ENCODE measurements at regions not wholly inside any gene's neighbourhood (a gene's known extent, or its start where the extent isn't known, plus 50 kb on each side); places are given as distances from the start of the nearest gene placed in this dataset.
A peak's percentile ranks its signal among the peaks of the same experiment; 100 is the strongest.

DNA sequence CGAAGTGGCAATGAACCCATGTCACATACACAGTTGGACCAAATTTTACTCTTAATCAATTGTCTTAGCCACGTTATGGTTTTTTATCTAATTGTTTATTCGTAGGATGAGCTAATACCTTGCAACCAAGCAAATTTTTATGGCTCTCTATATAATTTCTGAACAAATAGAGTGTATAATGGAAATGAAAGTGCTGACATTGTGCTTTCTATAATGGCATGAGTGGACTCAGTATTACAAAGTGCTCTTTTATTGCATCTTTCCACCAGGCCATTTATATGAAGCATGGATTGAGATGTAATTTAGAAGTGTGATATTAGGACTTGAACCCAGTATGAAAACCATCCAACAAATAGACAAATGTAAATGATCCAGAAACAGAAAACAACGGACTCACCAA is 1096.0 kb downstream of the DTWD2 start:
- TF ChIP-seq, protein P1, sequence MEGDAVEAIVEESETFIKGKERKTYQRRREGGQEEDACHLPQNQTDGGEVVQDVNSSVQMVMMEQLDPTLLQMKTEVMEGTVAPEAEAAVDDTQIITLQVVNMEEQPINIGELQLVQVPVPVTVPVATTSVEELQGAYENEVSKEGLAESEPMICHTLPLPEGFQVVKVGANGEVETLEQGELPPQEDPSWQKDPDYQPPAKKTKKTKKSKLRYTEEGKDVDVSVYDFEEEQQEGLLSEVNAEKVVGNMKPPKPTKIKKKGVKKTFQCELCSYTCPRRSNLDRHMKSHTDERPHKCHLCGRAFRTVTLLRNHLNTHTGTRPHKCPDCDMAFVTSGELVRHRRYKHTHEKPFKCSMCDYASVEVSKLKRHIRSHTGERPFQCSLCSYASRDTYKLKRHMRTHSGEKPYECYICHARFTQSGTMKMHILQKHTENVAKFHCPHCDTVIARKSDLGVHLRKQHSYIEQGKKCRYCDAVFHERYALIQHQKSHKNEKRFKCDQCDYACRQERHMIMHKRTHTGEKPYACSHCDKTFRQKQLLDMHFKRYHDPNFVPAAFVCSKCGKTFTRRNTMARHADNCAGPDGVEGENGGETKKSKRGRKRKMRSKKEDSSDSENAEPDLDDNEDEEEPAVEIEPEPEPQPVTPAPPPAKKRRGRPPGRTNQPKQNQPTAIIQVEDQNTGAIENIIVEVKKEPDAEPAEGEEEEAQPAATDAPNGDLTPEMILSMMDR (IDR thresholded peaks at IDR 0.05) = no peak
- TF ChIP-seq POLR2A (IDR thresholded peaks at IDR 0.05) = no peak
- H3K27ac ChIP-seq = no peak overlapping the region
- DNase-seq = no peak
- intact Hi-C loops (cut with DNase I) = no loop called here
- H3K4me1 ChIP-seq = no peaks in the 10 kb centered on the region
- no peak overlapping the region for H3K4me3 ChIP-seq (replicated peaks in 1 of 3)
- H3K27me3 ChIP-seq = no peaks in the 10 kb centered on the region
- 89 to 90% methylated on average over 4 of the region's 4 CpGs for WGBS, 2 donors
- H3K9me3 ChIP-seq = no peaks in the 10 kb centered on the region
- H3K36me3 ChIP-seq = no peaks in the 10 kb centered on the region

DNA sequence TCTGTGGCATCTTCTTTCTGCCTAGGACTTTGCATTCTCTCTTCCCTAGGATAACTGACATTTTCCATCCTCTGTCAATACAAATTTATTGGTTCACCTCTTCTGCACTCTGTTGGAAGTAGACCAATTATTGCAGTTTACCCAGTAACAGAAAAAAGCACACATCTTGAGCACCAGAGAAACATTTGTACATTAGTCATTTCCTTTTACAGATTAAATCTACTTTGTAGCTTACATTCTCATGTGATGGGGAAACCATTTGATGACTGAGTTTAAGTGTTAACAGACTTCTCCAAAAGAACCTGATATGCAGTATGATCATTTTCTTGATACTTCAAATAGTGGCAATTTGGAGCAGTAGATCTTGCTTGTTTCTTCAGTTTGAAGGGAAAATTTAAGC is 1098.8 kb downstream of the DTWD2 start:
- no peaks in the 10 kb centered on the region for H3K36me3 ChIP-seq
- H3K27ac ChIP-seq = no peak overlapping the region
- H3K27me3 ChIP-seq = no peaks in the 10 kb centered on the region
- no peaks in the 10 kb centered on the region for H3K9me3 ChIP-seq
- no peaks in the 10 kb centered on the region for H3K4me1 ChIP-seq
- DNase-seq = no peak
- intact Hi-C loops (cut with DNase I) = no loop called here
- no peak overlapping the region for H3K4me3 ChIP-seq (replicated peaks in 1 of 3)
- TF ChIP-seq POLR2A (IDR thresholded peaks at IDR 0.05) = no peak
- TF ChIP-seq, protein P1 (IDR thresholded peaks at IDR 0.05) = no peak

DNA sequence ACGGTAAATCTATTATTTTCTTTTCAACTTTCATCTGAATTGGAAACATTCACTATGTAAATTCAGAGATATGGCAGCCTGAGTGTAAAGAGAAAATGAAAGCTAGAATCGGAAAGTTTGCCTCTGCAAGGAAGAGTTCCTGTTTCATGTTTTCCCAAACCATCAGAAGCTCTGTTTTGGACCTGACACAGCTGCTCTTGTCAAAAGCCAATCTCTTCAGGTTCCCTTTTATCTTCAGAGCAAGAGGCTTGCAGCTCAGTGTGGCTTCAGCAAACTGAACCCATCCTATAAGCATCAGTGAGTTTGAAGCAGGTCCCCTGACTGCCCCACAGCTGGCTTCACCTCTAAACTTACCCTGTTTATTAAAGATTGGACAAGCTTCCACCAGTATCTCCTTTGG is 1099.7 kb downstream of the DTWD2 start:
- DNase-seq = no peak
- H3K4me1 ChIP-seq = no peaks in the 10 kb centered on the region
- TF ChIP-seq, protein P1 (IDR thresholded peaks at IDR 0.05) = no peak
- no peak for TF ChIP-seq POLR2A (IDR thresholded peaks at IDR 0.05)

DNA sequence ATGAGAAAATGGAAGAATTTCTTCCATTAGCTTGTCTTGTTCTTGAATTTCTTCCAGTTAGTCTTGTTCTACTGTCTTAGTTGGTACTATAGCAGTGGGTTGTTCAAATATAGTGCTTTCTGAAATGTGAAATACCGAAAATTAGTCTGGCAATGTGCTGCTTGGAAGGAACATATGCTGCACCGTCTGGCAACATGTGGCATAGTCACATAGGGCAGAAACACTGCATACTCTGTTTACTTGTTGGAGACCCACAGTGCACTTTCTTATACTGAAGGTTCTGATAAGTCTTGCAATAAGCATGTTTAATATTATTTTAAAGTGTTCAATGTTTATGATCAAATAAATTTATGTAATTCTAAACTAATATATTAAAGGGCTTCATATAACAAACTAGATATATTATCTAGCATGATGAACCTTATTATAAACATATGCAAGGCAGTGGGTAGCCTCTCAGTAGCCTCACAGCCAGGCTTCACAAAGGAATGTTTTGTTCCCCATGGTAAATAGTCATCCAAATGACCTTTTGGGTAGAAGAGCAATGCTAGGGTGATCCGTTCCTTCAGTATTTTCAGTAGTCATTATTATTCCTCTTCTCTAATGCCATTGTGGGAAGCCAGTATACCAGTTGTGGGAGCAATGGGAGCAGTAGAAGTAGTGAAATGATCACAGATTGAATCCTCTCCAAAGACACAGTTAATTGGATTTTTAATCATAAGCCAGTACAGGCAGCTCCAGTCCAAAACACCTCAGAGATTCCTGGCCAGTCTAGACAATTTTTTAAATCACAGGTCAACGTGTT is 1106.7 kb downstream of the DTWD2 start:
- intact Hi-C loops (cut with DNase I) = no loop called here
- Histone ChIP-seq H3K36me3 (no peaks in the 10 kb centered on the region), H3K4me1 (no peaks in the 10 kb centered on the region), H3K27me3 (no peaks in the 10 kb centered on the region), H3K27ac (no peak overlapping the region), H3K9me3 (no peaks in the 10 kb centered on the region), H3K4me3 (replicated peaks in 1 of 3) (no peak overlapping the region)
- no peak for TF ChIP-seq POLR2A (IDR thresholded peaks at IDR 0.05)
- TF ChIP-seq, protein P1 (IDR thresholded peaks at IDR 0.05) = no peak
- 87 to 88% methylated on average over 4 of the region's 4 CpGs for WGBS, 2 donors
- no peak for DNase-seq

More for the DNA sequence above, 1099.7 kb downstream of the DTWD2 start:
- intact Hi-C loops (cut with DNase I) = no loop called here
- no peaks in the 10 kb centered on the region for H3K9me3 ChIP-seq
- H3K27me3 ChIP-seq = no peaks in the 10 kb centered on the region
- H3K36me3 ChIP-seq = no peaks in the 10 kb centered on the region
- H3K4me3 ChIP-seq (replicated peaks in 1 of 3) = no peak overlapping the region
- WGBS, 2 donors = 62 to 67% methylated on average over 2 of the region's 2 CpGs
- H3K27ac ChIP-seq = peak overlapping the region in 1 of 3 donors; percentile 28

DNA sequence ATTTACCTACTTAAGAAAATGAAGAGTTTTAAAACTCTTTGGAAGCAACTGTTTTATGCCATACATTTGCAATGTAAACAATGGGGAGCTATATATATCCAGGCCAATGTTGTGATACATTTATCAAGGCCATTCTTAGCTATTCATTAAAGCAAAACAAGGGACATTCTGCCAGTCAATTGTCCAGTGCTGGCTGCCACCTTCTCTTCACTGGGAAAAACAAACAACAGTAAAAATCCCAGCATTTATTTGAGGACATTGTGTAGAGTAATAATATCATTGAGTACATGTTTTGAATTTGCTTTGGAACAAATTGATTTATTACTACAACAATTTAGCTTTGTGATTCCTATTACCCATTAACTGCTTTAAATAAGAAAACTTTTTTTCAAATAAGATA is 1107.4 kb downstream of the DTWD2 start:
- Histone ChIP-seq H3K4me3 (replicated peaks in 1 of 3) (no peak overlapping the region), H3K4me1 (no peaks in the 10 kb centered on the region), H3K27me3 (no peaks in the 10 kb centered on the region), H3K27ac (no peak overlapping the region), H3K36me3 (no peaks in the 10 kb centered on the region), H3K9me3 (no peaks in the 10 kb centered on the region)
- intact Hi-C loops (cut with DNase I) = no loop called here
- no peak for DNase-seq
- TF ChIP-seq, protein P1 (IDR thresholded peaks at IDR 0.05) = no peak
- TF ChIP-seq POLR2A (IDR thresholded peaks at IDR 0.05) = no peak

All from thyroid gland (tissue), 4 donors.